ENCODE measurements at regions not wholly inside any gene's neighbourhood (a gene's known extent, or its start where the extent isn't known, plus 50 kb on each side); places are given as distances from the start of the nearest gene placed in this dataset.
"Not testable (repeated sequence)": the region's sequence is repeated elsewhere in the genome, so short reads cannot be mapped to it uniquely, and the experiment has no call there.

- Histone ChIP-seq H3K9me3 (replicated peaks; ENCODE audit: control insufficient read depth, insufficient read depth, low read depth, low read length) (no peaks in the 10 kb centered on the region), H3K27me3 (ENCODE audit: control insufficient read depth in 2 of 2, insufficient read depth in 2 of 2, low read length in 2 of 2) (no peaks in the 10 kb centered on the region), H3K79me2 (ENCODE audit: control insufficient read depth, insufficient read depth, low read length) (no peaks in the 10 kb centered on the region), H3K4me3 (no peak overlapping the region), H3K9me1 (ENCODE audit: control insufficient read depth, insufficient read depth, low read length) (no peaks in the 10 kb centered on the region), H3K27ac (ENCODE audit: extremely low read depth, low read depth, low read length) (no peak overlapping the region), H2AFZ (ENCODE audit: low read depth, low read length) (no peak overlapping the region), H3K4me2 (ENCODE audit: insufficient read depth, low read length) (no peak overlapping the region), H3K9ac (ENCODE audit: insufficient read depth in 1 of 2, low read depth in 2 of 2, low read length in 2 of 2) (no peak overlapping the region), H4K20me1 (replicated peaks; ENCODE audit: control insufficient read depth, insufficient read depth, low read length) (no peaks in the 10 kb centered on the region), H3K4me1 (replicated peaks in 1 of 2; ENCODE audit: control insufficient read depth in 2 of 2, insufficient read depth in 2 of 2, low read length in 2 of 2) (no peaks in the 10 kb centered on the region), H3K36me3 (ENCODE audit: control insufficient read depth, insufficient read depth, low read length) (no peaks in the 10 kb centered on the region)
- ChIA-PET CTCF (ENCODE audit: low intra/inter-chr PET ratio) (no interaction called here), POLR2A (interaction anchor here (0.6 kb wide), 1 partner anchor 1132 kb away, joined by 4 read pairs; no protein-coding TSS in a partner anchor)
- WGBS (ENCODE audit: insufficient coverage, low coverage, missing lambda C conversion rate), result 2% methylated on average over 6 of the region's 6 CpGs
- no TSS peak for BruUV-seq (replicated peaks)
- FAIRE-seq (no peak), DNase-seq (ENCODE audit: extremely low read depth in 1 of 4, low spot score in 3 of 4) (no peak), ATAC-seq (no peak)
- intact Hi-C loops (cut with micrococcal nuclease) (no loop called here), in situ Hi-C loops (cut with MboI) (no loop called here)
- TF ChIP-seq TEAD4 (IDR thresholded peaks at IDR 0.05; ENCODE audit: low read length) (no peak), TEAD4 (CRISPR knock-in tag; IDR thresholded peaks at IDR 0.05; ENCODE audit: borderline replicate concordance) (no peak), IRF1 (CRISPR knock-in tag; IDR thresholded peaks at IDR 0.05; ENCODE audit: borderline replicate concordance) (no peak), KAT8 (IDR thresholded peaks at IDR 0.05; ENCODE audit: low read depth) (no peak), TSHZ1 (CRISPR knock-in tag; IDR thresholded peaks at IDR 0.05) (no peak), SMARCB1 (IDR thresholded peaks at IDR 0.05; ENCODE audit: insufficient read length, low read depth) (no peak), ZNF408 (CRISPR knock-in tag; IDR thresholded peaks at IDR 0.05; ENCODE audit: low read depth) (no peak), EGR1 (conservative IDR thresholded peaks at IDR 0.05) (no peak)
These were observed 161.9 kb downstream of the PHF8 start for GRCh38 chrX:53882331-53882730.

DNA sequence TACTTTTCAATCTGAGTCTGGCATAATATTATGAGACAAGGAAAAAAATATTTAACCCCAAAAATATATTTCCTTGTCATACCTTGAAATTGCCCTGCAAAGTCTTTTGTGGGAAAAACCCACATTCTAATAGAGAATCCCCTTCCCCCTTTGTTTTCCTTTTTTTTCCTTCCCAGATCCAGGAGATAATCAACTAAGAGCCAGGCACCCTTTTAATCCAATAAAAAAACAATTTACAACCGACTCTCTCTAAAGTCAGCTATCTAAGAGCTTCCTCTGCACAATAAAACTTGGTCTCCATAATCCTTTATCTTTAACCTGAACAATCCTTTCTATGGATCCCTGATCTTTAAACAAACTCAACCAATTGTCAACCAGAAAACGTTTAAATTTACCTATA, 163.5 kb downstream of the PHF8 start:
- H4K20me1 ChIP-seq (replicated peaks; ENCODE audit: control insufficient read depth, insufficient read depth, low read length); H3K79me2 ChIP-seq (ENCODE audit: control insufficient read depth, insufficient read depth, low read length); H3K4me3 ChIP-seq; H3K4me2 ChIP-seq (ENCODE audit: insufficient read depth, low read length); H3K27ac ChIP-seq (ENCODE audit: extremely low read depth, low read depth, low read length); POLR2A ChIA-PET; in situ Hi-C loops (cut with MboI); FAIRE-seq; ATAC-seq; H3K4me1 ChIP-seq (replicated peaks in 1 of 2; ENCODE audit: control insufficient read depth in 2 of 2, insufficient read depth in 2 of 2, low read length in 2 of 2); H3K9me1 ChIP-seq (ENCODE audit: control insufficient read depth, insufficient read depth, low read length); BruUV-seq (replicated peaks); DNase-seq (ENCODE audit: extremely low read depth in 1 of 4, low spot score in 3 of 4); intact Hi-C loops (cut with micrococcal nuclease); H3K36me3 ChIP-seq (ENCODE audit: control insufficient read depth, insufficient read depth, low read length); H3K9ac ChIP-seq (ENCODE audit: insufficient read depth in 1 of 2, low read depth in 2 of 2, low read length in 2 of 2); H3K9me3 ChIP-seq (replicated peaks; ENCODE audit: control insufficient read depth, insufficient read depth, low read depth, low read length); H2AFZ ChIP-seq (ENCODE audit: low read depth, low read length); CTCF ChIA-PET (ENCODE audit: low intra/inter-chr PET ratio); H3K27me3 ChIP-seq (ENCODE audit: control insufficient read depth in 2 of 2, insufficient read depth in 2 of 2, low read length in 2 of 2): not testable (repeated sequence)
- WGBS (ENCODE audit: insufficient coverage, low coverage, missing lambda C conversion rate), result 0% methylated on average over 2 of the region's 2 CpGs
